Activated naive CD8-positive, alpha-beta T cell treated with anti-CD3 and anti-CD28 coated beads, Interleukin-2, amount 10 ng/mL, durations not matched to agents 7 days and 5 days (primary cell): ENCODE measurements at regions not wholly inside any gene's neighbourhood (a gene's known extent, or its start where the extent isn't known, plus 50 kb on each side); places are given as distances from the start of the nearest gene placed in this dataset.

Experiments
- ATAC-seq: fragments of 150-1000 bp; cut with Tn5 transposase; one replicate; pipeline ENCODE4 v1.10.0; 2021; ENCODE audit warnings: low read depth, moderate library complexity
- POLR2A ChIA-PET: fragments of 350-600 bp; sonication (Branson Sonifier 250); formaldehyde crosslinking; loops from one replicate; lab custom pipeline; 2021; ENCODE audit warnings: antibody characterized with exemption; lab: Charles Lee
- DNase-seq: peaks from one replicate; pipeline ENCODE4 v3.0.0; 2021
- H3K27ac Mint-ChIP-seq: one replicate; pipeline ENCODE4 v1.8.0; 2022; ENCODE audit warnings: mild to moderate bottlenecking, mixed read lengths
- H3K27me3 Mint-ChIP-seq: one replicate; pipeline ENCODE4 v1.8.0; 2022; ENCODE audit warnings: mild to moderate bottlenecking, moderate library complexity, mixed read lengths
- H3K36me3 Mint-ChIP-seq: one replicate; pipeline ENCODE4 v1.8.0; 2021; ENCODE audit warnings: mild to moderate bottlenecking, mixed read lengths
- H3K4me1 Mint-ChIP-seq: one replicate; pipeline ENCODE4 v1.8.0; 2021; ENCODE audit warnings: mixed read lengths
- H3K4me3 Mint-ChIP-seq: one replicate; pipeline ENCODE4 v1.8.0; 2022; ENCODE audit warnings: mild to moderate bottlenecking, moderate library complexity, mixed read lengths
- H3K9me3 Mint-ChIP-seq: one replicate; pipeline ENCODE4 v1.8.0; 2021; ENCODE audit warnings: mixed read lengths

DNA sequence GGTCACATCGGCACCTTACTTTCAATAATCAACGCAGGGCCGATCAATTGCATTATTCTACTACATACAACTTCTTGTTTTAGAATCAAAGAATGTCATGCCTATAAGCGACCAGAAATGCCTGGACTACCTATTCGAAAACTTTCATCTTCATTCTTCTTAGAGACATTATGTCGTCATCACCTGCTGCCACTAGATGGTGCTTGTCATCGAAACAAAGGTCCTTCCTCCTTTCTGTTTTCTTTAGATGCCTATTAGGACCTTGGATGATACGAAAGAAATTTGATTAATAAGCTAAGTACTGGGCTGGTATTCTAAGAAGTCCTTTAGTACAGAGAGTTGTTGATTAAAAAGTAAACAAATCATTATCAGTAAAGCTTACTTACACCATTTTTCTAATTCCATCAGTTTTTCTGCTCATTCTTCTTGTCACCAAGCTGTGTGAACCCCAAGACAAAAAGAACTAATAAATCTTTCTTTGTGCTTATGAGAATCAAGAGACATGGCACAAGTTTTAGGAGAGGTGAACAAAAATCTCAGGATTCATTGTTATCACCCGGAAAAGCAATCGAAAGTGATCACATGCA, 154.5 kb upstream of the SLC4A4 start:
- Mint-ChIP-seq H3K27ac (no peak overlapping the region), H3K4me3 (no peak overlapping the region), H3K4me1 (peaks cover 30% of the 10 kb centered on the region), H3K27me3 (peaks cover 41% of the 10 kb centered on the region), H3K9me3 (no peaks in the 10 kb centered on the region), H3K36me3 (no peaks in the 10 kb centered on the region)
- ATAC-seq = no peak
- DNase-seq = no peak
- POLR2A ChIA-PET = no interaction called here

DNA sequence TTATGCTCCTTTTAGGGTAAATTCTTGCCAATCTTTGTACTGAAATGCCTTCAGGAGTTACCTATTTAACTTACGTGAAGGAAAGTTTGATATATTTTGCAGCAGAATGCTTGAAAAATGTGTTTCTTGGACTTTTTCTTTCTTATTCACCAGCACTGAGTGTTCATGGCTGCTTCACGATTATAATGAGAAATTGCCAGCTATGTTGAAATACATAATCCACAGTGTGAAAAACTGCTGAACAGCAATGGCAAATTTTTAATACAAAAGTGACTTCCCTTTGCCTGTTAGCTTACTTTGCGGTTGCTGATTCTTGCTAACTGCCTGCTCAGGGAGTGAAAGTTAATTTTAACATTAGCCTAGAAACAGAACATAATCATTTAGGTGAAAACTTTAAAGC, 153.8 kb upstream of the SLC4A4 start:
- POLR2A ChIA-PET = interaction anchor here (1.1 kb wide), 1 partner anchor 14 kb away, joined by 3 read pairs; no protein-coding TSS in a partner anchor
- no peak overlapping the region for H3K27ac Mint-ChIP-seq
- DNase-seq (no peak), ATAC-seq (no peak)
- H3K36me3 Mint-ChIP-seq = no peaks in the 10 kb centered on the region
- peaks cover 30% of the 10 kb centered on the region for H3K4me1 Mint-ChIP-seq
- peaks cover 48% of the 10 kb centered on the region for H3K27me3 Mint-ChIP-seq
- H3K4me3 Mint-ChIP-seq = no peak overlapping the region
- H3K9me3 Mint-ChIP-seq = no peaks in the 10 kb centered on the region

DNA sequence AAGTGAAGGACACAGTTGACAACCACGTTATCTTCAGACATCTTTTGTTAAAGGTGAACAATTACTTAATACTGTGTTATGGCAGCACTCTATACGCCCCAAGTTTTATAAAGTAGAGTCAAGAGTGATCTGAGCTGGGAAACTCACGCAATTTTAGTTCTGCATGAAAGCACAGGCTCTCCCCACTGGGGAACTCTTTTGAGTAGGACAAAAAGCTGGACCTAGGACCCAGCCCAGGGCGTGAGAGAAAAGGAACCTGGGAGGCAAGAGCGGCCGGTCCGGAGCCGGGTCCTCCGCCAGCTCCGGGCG, 152.6 kb upstream of the SLC4A4 start:
- H3K27ac Mint-ChIP-seq = peak overlapping the region; percentile 66
- POLR2A ChIA-PET = interaction anchor here (0.5 to 0.6 kb wide), 2 partner anchors 234 to 411 kb away, joined by 3 to 4 read pairs; no protein-coding TSS in a partner anchor

DNA sequence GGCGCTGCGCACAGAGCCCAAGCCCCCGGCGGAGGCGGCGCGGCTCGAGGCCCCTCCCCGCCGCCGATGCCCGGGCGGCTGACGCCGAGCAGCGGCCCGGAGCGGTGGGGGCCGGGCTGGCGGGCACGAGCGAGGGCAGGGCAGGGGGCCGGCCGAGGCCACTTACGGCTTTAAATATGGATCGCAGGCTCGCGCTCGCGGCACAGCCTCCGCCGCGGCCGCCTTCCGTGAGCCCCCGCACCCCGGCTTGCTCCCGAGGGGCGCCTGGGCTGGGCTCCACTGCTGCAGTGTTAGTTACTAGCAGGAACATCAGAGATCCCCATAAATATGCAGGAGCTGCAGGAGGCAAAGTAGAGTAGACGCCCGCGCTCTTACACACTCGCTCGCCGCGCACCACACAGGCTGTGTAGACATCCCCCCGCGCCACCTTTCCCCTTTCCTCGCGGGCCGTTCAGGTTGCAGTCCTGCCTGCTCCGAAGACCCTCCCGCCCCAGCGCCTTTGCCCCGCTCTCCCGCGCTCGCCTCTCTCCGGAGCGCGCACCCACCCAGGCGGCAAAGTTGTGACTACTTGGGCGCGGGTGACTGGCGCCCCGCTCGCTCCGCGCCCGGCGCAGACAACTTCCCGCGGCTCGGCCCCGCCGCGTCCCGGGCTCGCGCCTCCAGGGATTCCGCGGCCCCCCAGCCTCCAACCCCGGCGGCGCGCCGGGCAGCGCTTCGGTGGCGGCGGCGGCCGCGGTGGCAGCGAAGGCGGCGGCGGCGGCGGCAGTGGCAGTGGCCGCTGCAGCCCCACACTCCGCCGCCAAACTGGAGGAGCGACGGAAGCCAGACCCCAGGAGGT, 152.0 kb upstream of the SLC4A4 start:
- peaks cover 30% of the 10 kb centered on the region for H3K4me1 Mint-ChIP-seq
- peak overlapping the region; percentile 54 for H3K27ac Mint-ChIP-seq
- no peaks in the 10 kb centered on the region for H3K9me3 Mint-ChIP-seq
- peaks cover 63% of the 10 kb centered on the region for H3K27me3 Mint-ChIP-seq
- ATAC-seq = peak; percentile 78
- DNase-seq = peak; percentile 67
- POLR2A ChIA-PET = interaction anchor here (0.5 to 1.2 kb wide), 3 partner anchors 12 to 410 kb away, joined by 3 to 5 read pairs (median 4); no protein-coding TSS in a partner anchor
- no peaks in the 10 kb centered on the region for H3K36me3 Mint-ChIP-seq
- H3K4me3 Mint-ChIP-seq = peak overlapping the region; percentile 90

More for the DNA sequence above, 152.6 kb upstream of the SLC4A4 start:
- no peaks in the 10 kb centered on the region for H3K36me3 Mint-ChIP-seq
- peak overlapping the region; percentile 90 for H3K4me3 Mint-ChIP-seq
- H3K27me3 Mint-ChIP-seq = peaks cover 59% of the 10 kb centered on the region
- peaks cover 30% of the 10 kb centered on the region for H3K4me1 Mint-ChIP-seq
- no peak for ATAC-seq
- H3K9me3 Mint-ChIP-seq = no peaks in the 10 kb centered on the region
- DNase-seq = no peak

DNA sequence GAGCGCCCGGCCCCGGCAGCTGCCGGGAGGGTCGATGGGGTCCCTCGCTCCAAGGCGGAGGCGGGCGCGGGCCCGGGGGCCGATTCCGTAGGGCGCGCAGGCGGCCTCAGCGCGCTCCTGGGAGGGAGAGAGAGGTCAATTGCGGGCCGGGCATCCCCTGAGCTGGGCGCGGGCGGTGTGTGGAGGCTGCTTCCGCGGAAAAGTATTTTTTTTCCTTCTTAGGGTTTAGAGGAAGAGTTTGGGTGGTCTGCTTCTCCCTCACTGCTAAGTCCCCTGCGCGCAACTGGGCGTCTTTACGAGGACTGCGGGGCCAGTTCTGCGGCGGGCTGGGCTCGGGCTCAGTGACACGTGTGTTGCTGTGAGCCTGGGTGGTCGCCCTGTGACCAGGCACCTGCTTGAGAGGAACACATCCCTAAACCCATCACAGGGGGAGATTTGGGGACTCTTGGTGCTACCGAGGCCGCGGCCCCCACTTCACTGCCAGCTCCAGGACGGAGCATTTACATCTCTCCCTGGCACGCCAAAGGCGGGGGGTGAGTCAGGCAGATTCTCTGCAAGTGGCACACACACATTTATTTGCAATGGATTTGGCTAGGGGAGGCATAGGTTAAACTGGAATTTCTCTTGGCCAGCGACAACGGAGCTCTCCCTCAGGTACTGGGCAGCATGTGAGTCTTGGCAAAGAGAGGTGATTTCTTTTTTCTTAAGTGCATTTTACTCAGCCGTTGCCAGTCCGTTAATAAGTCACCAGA, 151.2 kb upstream of the SLC4A4 start:
- POLR2A ChIA-PET = interaction anchor here (0.7 to 1.2 kb wide), 3 partner anchors 11 to 349 kb away, joined by 3 to 5 read pairs (median 4); no protein-coding TSS in a partner anchor
- Mint-ChIP-seq H3K36me3 (no peaks in the 10 kb centered on the region), H3K9me3 (no peaks in the 10 kb centered on the region), H3K4me1 (peaks cover 30% of the 10 kb centered on the region), H3K27me3 (peaks cover 70% of the 10 kb centered on the region), H3K4me3 (peak overlapping the region; percentile 84), H3K27ac (peak overlapping the region; percentile 62)
- peak; percentile 25 for ATAC-seq
- DNase-seq = peak; percentile 53

DNA sequence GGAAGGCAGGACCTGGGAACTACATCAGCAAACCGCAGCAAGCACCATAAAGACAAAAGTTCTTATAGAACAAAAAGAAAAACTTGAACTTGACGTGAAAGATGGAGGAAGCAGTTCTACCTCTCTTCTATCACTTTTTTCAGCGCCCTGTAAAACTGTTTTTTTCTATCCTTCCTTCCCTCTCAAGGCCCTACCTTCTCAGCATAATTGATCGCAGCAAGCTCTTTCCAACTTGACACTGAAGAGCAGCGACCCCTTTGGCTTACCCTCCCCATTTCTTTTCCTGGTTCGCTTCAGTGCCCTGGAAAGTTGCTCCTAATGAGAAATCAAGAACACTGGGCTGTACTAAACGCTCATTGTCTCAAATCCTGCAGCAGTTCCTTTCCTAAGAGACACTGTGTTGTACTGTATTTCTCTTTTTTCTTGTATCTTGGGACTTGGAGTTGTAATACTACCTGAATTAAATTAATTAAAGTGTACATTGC, 150.6 kb upstream of the SLC4A4 start:
- Mint-ChIP-seq H3K36me3 (no peaks in the 10 kb centered on the region), H3K4me1 (peaks cover 30% of the 10 kb centered on the region), H3K9me3 (no peaks in the 10 kb centered on the region), H3K4me3 (peak overlapping the region; percentile 84), H3K27ac (peak overlapping the region; percentile 62), H3K27me3 (peaks cover 77% of the 10 kb centered on the region)
- POLR2A ChIA-PET = interaction anchor here (0.7 to 1.4 kb wide), 4 partner anchors 11 to 350 kb away, joined by 3 to 5 read pairs (median 4); no protein-coding TSS in a partner anchor
- ATAC-seq (no peak), DNase-seq (no peak)

DNA sequence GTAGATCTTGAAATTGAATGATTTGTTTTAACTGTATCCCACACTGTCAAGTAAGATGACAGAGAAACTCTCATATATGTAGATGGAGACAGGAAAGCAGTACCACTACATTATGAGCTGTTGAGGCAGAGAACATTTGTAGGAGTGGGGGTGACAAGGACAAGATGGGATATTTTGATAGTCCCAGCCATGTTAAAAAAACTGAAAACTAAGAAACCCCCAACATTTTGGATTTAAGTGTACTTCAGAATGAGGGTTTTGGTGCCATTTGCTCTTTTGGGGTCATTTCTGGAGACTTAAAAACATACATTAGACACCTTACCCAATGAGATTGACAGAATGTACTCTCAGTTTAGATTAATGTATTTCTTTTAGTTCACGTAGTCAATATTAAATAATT, 149.9 kb upstream of the SLC4A4 start:
- ATAC-seq (no peak), DNase-seq (no peak)
- H3K4me1 Mint-ChIP-seq = peaks cover 29% of the 10 kb centered on the region
- H3K27ac Mint-ChIP-seq = no peak overlapping the region
- H3K36me3 Mint-ChIP-seq = no peaks in the 10 kb centered on the region
- peaks cover 84% of the 10 kb centered on the region for H3K27me3 Mint-ChIP-seq
- POLR2A ChIA-PET = interaction anchor here (1.4 kb wide), 1 partner anchor 12 kb away, joined by 4 read pairs; no protein-coding TSS in a partner anchor
- H3K4me3 Mint-ChIP-seq = peak overlapping the region; percentile 84
- H3K9me3 Mint-ChIP-seq = no peaks in the 10 kb centered on the region

DNA sequence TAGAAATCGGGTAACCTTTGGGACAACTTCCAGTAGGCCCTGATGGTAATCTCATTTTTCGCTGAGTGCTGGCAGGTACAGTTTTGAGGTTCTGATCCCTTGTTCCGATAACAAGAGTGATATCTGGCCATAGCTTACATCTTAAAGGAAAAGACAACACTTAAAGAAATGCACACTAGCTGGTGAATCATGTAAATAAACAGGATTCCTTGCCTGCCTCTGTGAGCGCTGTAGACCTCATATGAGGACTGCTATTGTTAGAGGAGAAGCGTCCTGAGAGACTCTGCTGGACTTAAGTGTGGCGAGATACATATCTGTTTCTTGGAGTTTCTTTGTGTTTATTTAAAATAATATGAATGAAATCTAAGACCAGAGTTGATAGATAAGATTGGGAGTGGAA, 149.3 kb upstream of the SLC4A4 start:
- Mint-ChIP-seq H3K27ac (no peak overlapping the region), H3K36me3 (no peaks in the 10 kb centered on the region), H3K9me3 (no peaks in the 10 kb centered on the region), H3K4me3 (no peak overlapping the region), H3K4me1 (peaks cover 24% of the 10 kb centered on the region), H3K27me3 (peaks cover 82% of the 10 kb centered on the region)
- POLR2A ChIA-PET = interaction anchor here (1.4 kb wide), 1 partner anchor 11 kb away, joined by 4 read pairs; no protein-coding TSS in a partner anchor
- DNase-seq (no peak), ATAC-seq (no peak)

DNA sequence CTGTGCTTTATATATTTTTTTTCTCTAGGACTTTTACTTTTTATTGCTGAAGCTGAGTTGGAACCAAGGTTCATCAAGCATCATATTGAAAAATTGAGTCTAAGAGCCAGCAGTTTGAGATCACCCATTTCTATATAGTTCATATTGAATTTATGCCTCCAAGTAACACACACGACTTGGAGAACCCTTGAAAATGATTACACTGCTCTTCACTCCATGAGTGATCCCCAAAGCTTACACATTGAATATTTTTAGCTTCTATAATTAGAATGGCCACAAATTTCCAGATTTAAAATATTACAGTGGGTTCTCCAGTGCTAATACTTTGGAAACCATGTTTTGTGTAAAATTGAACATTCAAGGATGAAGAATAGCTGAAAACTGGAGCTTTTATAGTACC, 144.4 kb upstream of the SLC4A4 start:
- Mint-ChIP-seq H3K36me3 (peaks cover 5% of the 10 kb centered on the region), H3K9me3 (peaks cover 1% of the 10 kb centered on the region), H3K27ac (no peak overlapping the region), H3K4me3 (no peak overlapping the region), H3K4me1 (peaks cover 9% of the 10 kb centered on the region), H3K27me3 (peaks cover 53% of the 10 kb centered on the region)
- POLR2A ChIA-PET = no interaction called here
- no peak for DNase-seq
- no peak for ATAC-seq

DNA sequence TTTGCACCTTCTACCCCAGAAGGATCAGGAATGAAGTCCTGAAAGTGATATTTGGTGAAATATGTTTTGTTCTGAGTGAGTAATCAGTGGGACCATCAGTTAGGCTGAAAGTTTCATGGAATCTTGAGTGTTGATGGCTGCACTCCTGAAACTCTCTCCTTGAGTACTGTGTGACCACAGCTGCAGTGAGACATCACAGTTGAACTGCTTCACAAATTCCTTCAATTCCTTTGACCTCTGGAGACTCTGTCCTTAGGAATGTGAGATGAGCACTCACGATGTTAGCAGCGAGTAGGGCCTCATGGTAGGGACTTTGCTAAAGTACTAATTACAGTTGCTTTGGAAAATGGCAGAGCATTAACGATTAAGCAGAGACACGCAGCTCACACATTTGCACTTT, 142.9 kb upstream of the SLC4A4 start:
- DNase-seq (no peak), ATAC-seq (no peak)
- H3K4me1 Mint-ChIP-seq = peaks cover 17% of the 10 kb centered on the region
- H3K36me3 Mint-ChIP-seq = peaks cover 5% of the 10 kb centered on the region
- POLR2A ChIA-PET = no interaction called here
- H3K27me3 Mint-ChIP-seq = peaks cover 39% of the 10 kb centered on the region
- no peak overlapping the region for H3K27ac Mint-ChIP-seq
- H3K4me3 Mint-ChIP-seq = no peak overlapping the region
- H3K9me3 Mint-ChIP-seq = peaks cover 1% of the 10 kb centered on the region

DNA sequence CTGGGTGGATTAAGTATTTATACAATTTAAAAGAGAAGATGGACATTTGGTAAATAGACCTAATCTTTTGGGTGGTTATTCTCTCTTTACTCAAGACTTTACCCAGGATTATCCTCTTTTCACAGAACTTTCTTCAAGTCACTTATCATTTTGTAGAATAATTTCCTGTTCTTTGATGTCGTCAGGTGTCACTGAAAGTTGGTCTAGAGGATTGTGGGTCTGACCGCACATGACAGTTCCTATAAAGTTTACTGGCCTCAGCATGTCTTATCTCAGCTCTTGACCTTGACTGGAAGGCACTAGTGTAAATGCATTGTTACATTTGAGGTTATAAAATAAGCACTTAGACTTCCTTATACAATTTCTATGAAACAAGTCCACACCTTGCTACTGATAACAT, 139.9 kb upstream of the SLC4A4 start:
- peaks cover 8% of the 10 kb centered on the region for H3K36me3 Mint-ChIP-seq
- H3K9me3 Mint-ChIP-seq = peaks cover 1% of the 10 kb centered on the region
- ATAC-seq = peak; percentile 95
- peak overlapping the region; percentile 27 for H3K4me3 Mint-ChIP-seq
- peaks cover 15% of the 10 kb centered on the region for H3K27me3 Mint-ChIP-seq
- H3K27ac Mint-ChIP-seq = peak overlapping the region; percentile 81
- DNase-seq = no peak
- POLR2A ChIA-PET = interaction anchor here (0.9 to 1.4 kb wide), 2 partner anchors 11 to 14 kb away, joined by 3 to 5 read pairs; no protein-coding TSS in a partner anchor
- H3K4me1 Mint-ChIP-seq = peaks cover 19% of the 10 kb centered on the region

DNA sequence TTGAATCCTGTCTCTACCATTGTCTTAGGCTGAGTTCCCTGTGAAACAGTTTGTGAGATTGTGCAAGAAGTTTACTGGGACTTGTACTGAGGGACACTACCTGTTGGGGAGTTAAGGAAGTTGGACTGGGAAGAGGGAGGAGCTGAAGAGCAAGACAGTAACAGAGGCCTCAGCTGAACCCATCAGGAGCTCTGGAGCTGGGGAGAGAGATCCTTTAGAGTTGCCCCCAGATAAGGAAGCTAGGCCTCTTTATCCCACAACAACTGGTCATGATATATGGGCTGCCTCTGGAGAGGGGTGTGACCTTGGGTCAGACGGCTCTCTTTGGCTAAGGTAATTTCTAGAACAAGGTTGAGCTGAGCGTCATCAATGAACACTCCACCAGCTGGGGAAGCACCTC, 137.8 kb upstream of the SLC4A4 start:
- peaks cover under 1% of the 10 kb centered on the region for H3K9me3 Mint-ChIP-seq
- H3K27ac Mint-ChIP-seq = no peak overlapping the region
- POLR2A ChIA-PET = interaction anchor here (1.1 kb wide), 1 partner anchor 12 kb away, joined by 4 read pairs; no protein-coding TSS in a partner anchor
- H3K4me3 Mint-ChIP-seq = no peak overlapping the region
- H3K36me3 Mint-ChIP-seq = peaks cover 4% of the 10 kb centered on the region
- peaks cover 19% of the 10 kb centered on the region for H3K4me1 Mint-ChIP-seq
- H3K27me3 Mint-ChIP-seq = peaks cover 12% of the 10 kb centered on the region
- no peak for DNase-seq
- no peak for ATAC-seq
